ENCODE measurements at regions not wholly inside any gene's neighbourhood (a gene's known extent, or its start where the extent isn't known, plus 50 kb on each side); places are given as distances from the start of the nearest gene placed in this dataset.

DNA sequence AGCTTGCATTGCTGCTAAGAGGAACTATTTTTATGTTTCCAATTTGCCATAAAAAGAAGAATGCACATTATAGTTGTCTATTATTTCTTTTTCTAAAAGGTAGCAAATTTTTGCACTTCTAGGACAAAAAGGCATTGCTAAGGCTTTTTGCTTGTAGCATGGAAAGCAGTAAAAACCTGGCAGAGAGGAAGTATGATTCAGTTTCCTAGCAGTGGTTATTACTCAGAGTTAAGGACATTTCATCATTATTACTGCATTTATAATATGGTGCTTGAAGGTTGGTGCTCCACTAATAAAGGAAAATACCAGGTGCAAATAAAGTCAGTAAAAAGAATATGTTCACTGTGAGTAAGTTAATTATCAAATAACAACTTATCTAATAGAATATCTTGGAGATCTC, 179.8 kb upstream of the PLPPR1 start:
- Histone ChIP-seq H3K4me1 (ENCODE audit: control insufficient read depth in 3 of 3, insufficient read depth in 3 of 3, low read length in 3 of 3) (no peaks in the 10 kb centered on the region), H3K27me3 (ENCODE audit: control insufficient read depth in 3 of 3, insufficient read depth in 3 of 3, low read length in 3 of 3) (no peaks in the 10 kb centered on the region), H3K36me3 (ENCODE audit: control insufficient read depth in 3 of 3, insufficient read depth in 3 of 3, low read length in 3 of 3) (no peaks in the 10 kb centered on the region), H3K4me3 (ENCODE audit: low read length in 3 of 3) (no peak overlapping the region), H3K9me3 (ENCODE audit: control insufficient read depth in 3 of 3, low read length in 3 of 3) (no peaks in the 10 kb centered on the region), H3K9ac (ENCODE audit: low read depth in 1 of 3, low read length in 3 of 3) (no peak overlapping the region), H3K27ac (ENCODE audit: low read depth, low read length) (no peak overlapping the region)

DNA sequence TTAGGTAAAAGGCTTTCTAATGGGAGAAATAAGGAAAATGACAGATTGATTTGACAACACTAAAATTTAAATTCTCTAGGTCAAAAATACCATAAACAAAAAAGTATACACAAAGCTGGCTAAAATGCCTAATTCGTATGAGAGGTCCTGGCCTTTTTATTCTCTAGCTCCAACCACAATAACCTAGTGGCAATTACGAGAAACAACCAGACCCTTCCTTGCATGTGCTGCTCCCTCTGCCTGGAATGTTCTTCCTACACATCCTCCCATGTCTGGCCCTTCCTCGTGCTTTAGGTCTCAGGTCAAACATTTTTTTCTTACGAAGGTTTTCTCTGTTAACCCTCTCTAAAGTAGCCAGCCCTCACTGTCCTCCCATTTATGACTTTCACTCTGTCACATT, 176.4 kb upstream of the PLPPR1 start:
- no peaks in the 10 kb centered on the region for H3K4me1 ChIP-seq (ENCODE audit: control insufficient read depth in 3 of 3, insufficient read depth in 3 of 3, low read length in 3 of 3)
- no peaks in the 10 kb centered on the region for H3K9me3 ChIP-seq (ENCODE audit: control insufficient read depth in 3 of 3, low read length in 3 of 3)
- H3K27me3 ChIP-seq (ENCODE audit: control insufficient read depth in 3 of 3, insufficient read depth in 3 of 3, low read length in 3 of 3) = no peaks in the 10 kb centered on the region
- no peak overlapping the region for H3K27ac ChIP-seq (ENCODE audit: low read depth, low read length)
- no peak overlapping the region for H3K4me3 ChIP-seq (ENCODE audit: low read length in 3 of 3)
- no peak overlapping the region for H3K9ac ChIP-seq (ENCODE audit: low read depth in 1 of 3, low read length in 3 of 3)
- H3K36me3 ChIP-seq (ENCODE audit: control insufficient read depth in 3 of 3, insufficient read depth in 3 of 3, low read length in 3 of 3) = no peaks in the 10 kb centered on the region

DNA sequence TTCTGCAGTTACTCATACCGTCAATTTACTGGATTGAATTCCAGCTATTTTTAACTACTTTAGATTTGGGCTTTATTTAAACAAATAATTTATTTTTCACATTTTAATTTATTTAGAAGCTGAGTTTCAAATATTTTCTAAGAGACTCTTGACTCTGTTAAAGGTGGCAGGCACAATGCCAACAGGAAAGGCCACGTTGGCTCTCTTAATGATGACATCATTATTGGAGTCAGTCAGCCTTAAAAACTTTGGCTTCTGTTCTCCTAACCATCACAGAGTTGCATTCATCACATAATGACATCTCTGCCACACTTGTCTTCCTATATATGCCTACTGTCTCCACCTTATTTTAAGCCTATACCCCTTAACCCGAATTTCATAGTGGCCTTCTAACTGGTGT, 172.3 kb upstream of the PLPPR1 start:
- H3K36me3 ChIP-seq (ENCODE audit: control insufficient read depth in 3 of 3, insufficient read depth in 3 of 3, low read length in 3 of 3) = no peaks in the 10 kb centered on the region
- peaks cover 0 to 2% (median 0%) of the 10 kb centered on the region in 3 donors for H3K9me3 ChIP-seq (ENCODE audit: control insufficient read depth in 3 of 3, low read length in 3 of 3)
- H3K4me3 ChIP-seq (ENCODE audit: low read length in 3 of 3) = no peak overlapping the region
- H3K27me3 ChIP-seq (ENCODE audit: control insufficient read depth in 3 of 3, insufficient read depth in 3 of 3, low read length in 3 of 3) = no peaks in the 10 kb centered on the region
- H3K27ac ChIP-seq (ENCODE audit: low read depth, low read length) = no peak overlapping the region
- H3K4me1 ChIP-seq (ENCODE audit: control insufficient read depth in 3 of 3, insufficient read depth in 3 of 3, low read length in 3 of 3) = no peaks in the 10 kb centered on the region
- H3K9ac ChIP-seq (ENCODE audit: low read depth in 1 of 3, low read length in 3 of 3) = no peak overlapping the region

DNA sequence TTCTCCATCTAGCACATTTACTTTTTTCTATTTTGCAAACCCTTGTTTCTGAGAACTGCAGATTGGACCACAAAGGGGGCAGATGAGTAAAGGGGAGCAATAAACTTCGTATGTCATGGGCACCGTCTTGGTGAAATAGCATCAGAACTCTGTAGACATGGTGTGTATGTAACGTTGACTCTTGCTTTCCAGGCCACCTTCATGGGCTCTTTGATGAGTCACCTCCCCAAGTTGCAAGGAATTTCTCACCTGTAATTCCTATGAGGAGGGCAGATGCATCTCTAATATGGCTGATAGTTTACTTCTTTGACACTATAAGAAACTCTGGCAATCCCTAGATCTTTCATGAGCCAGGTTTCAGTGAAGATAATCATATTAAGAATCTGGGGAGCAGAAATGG, 163.4 kb upstream of the PLPPR1 start:
- no peaks in the 10 kb centered on the region for H3K27me3 ChIP-seq (ENCODE audit: control insufficient read depth in 3 of 3, insufficient read depth in 3 of 3, low read length in 3 of 3)
- H3K36me3 ChIP-seq (ENCODE audit: control insufficient read depth in 3 of 3, insufficient read depth in 3 of 3, low read length in 3 of 3) = no peaks in the 10 kb centered on the region
- no peak overlapping the region for H3K27ac ChIP-seq (ENCODE audit: low read depth, low read length)
- H3K9me3 ChIP-seq (ENCODE audit: control insufficient read depth in 3 of 3, low read length in 3 of 3) = peaks cover 0 to 2% (median 0%) of the 10 kb centered on the region in 3 donors
- no peak overlapping the region for H3K9ac ChIP-seq (ENCODE audit: low read depth in 1 of 3, low read length in 3 of 3)
- H3K4me3 ChIP-seq (ENCODE audit: low read length in 3 of 3) = no peak overlapping the region
- H3K4me1 ChIP-seq (ENCODE audit: control insufficient read depth in 3 of 3, insufficient read depth in 3 of 3, low read length in 3 of 3) = no peaks in the 10 kb centered on the region

DNA sequence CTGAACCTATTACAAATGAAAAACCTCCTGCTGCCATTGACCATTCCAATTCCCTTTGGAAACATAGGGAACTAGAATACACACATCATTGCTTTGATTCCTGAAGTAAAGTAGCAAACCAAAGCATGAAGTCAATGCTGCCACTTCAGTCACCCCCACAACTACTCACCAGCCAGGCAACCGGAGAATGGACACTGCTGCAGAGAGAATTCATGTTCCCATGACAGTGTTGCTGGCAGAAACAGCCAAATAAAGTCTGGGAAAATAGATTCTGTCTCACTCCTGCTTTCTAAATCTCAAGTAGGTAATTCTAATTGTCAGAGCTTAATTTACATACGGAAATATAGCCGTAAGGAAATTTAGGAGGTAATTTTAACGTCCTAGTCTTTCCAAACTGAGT, 162.9 kb upstream of the PLPPR1 start:
- Histone ChIP-seq H3K27ac (ENCODE audit: low read depth, low read length) (no peak overlapping the region), H3K9ac (ENCODE audit: low read depth in 1 of 3, low read length in 3 of 3) (no peak overlapping the region), H3K9me3 (ENCODE audit: control insufficient read depth in 3 of 3, low read length in 3 of 3) (no peaks in the 10 kb centered on the region), H3K36me3 (ENCODE audit: control insufficient read depth in 3 of 3, insufficient read depth in 3 of 3, low read length in 3 of 3) (no peaks in the 10 kb centered on the region), H3K4me1 (ENCODE audit: control insufficient read depth in 3 of 3, insufficient read depth in 3 of 3, low read length in 3 of 3) (no peaks in the 10 kb centered on the region), H3K27me3 (ENCODE audit: control insufficient read depth in 3 of 3, insufficient read depth in 3 of 3, low read length in 3 of 3) (no peaks in the 10 kb centered on the region), H3K4me3 (ENCODE audit: low read length in 3 of 3) (no peak overlapping the region)

DNA sequence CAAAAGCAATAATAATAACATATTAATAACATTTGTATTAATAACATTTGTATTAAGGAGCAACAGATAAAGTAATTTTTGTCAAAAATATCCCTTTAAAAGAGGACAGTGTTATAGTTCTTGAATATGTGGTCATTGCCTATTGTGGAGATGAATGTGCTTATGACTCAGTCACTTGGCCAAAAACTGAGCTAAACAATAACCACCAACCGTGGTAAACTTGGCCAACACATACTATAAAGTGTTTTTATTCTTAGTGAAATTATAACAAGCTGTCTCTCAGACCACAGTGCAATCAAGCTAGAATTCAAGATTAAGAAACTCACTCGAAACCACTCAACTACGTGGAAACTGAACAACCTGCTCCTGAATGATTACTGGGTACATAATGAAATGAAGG, 159.2 kb upstream of the PLPPR1 start:
- Histone ChIP-seq H3K27ac (ENCODE audit: low read depth, low read length) (no peak overlapping the region), H3K27me3 (ENCODE audit: control insufficient read depth in 3 of 3, insufficient read depth in 3 of 3, low read length in 3 of 3) (no peaks in the 10 kb centered on the region), H3K9me3 (ENCODE audit: control insufficient read depth in 3 of 3, low read length in 3 of 3) (no peaks in the 10 kb centered on the region), H3K4me1 (ENCODE audit: control insufficient read depth in 3 of 3, insufficient read depth in 3 of 3, low read length in 3 of 3) (no peaks in the 10 kb centered on the region), H3K9ac (ENCODE audit: low read depth in 1 of 3, low read length in 3 of 3) (no peak overlapping the region), H3K36me3 (ENCODE audit: control insufficient read depth in 3 of 3, insufficient read depth in 3 of 3, low read length in 3 of 3) (no peaks in the 10 kb centered on the region), H3K4me3 (ENCODE audit: low read length in 3 of 3) (no peak overlapping the region)

DNA sequence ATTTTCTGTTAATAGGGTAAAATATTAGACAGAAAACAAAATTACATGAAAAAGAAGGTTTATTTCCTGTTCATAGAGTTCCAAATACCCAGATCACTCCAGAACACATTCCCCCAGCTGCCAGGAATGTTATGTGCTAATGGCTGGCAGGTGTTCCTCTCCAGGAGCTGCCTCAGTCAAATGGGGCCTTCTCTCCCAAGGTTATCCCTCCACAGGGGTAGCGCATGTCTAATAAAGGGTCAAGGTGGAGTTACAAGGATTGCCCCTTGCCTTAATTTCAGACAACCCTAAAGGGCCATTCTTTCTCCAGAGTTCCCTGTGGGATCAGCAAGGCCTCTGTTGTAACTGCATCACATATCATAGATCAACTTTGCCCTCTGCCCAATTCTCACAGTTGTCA, 148.6 kb upstream of the PLPPR1 start:
- H3K27me3 ChIP-seq (ENCODE audit: control insufficient read depth in 3 of 3, insufficient read depth in 3 of 3, low read length in 3 of 3) = no peaks in the 10 kb centered on the region
- no peak overlapping the region for H3K9ac ChIP-seq (ENCODE audit: low read depth in 1 of 3, low read length in 3 of 3)
- H3K4me1 ChIP-seq (ENCODE audit: control insufficient read depth in 3 of 3, insufficient read depth in 3 of 3, low read length in 3 of 3) = no peaks in the 10 kb centered on the region
- no peak overlapping the region for H3K4me3 ChIP-seq (ENCODE audit: low read length in 3 of 3)
- no peaks in the 10 kb centered on the region for H3K36me3 ChIP-seq (ENCODE audit: control insufficient read depth in 3 of 3, insufficient read depth in 3 of 3, low read length in 3 of 3)
- no peaks in the 10 kb centered on the region for H3K9me3 ChIP-seq (ENCODE audit: control insufficient read depth in 3 of 3, low read length in 3 of 3)
- H3K27ac ChIP-seq (ENCODE audit: low read depth, low read length) = no peak overlapping the region

DNA sequence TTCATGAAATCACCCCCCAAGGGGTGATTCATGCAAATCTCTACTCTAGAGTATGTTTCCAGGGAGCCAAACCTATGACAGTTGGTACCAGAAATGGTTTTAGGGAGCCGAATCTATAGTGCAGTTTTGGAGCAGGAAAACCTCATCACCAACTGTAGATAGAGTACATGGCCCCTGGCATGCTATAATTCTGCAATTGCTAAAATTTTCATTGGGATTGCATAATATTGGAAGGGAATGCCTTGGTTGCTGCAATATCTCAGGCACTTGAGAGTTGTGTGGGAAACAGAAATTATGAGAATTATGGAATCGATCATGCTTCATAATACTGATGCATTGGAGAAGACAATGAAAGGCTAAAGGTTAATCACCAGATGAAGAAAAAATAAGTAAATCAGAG, 148.2 kb upstream of the PLPPR1 start:
- no peak overlapping the region for H3K9ac ChIP-seq (ENCODE audit: low read depth in 1 of 3, low read length in 3 of 3)
- no peaks in the 10 kb centered on the region for H3K27me3 ChIP-seq (ENCODE audit: control insufficient read depth in 3 of 3, insufficient read depth in 3 of 3, low read length in 3 of 3)

DNA sequence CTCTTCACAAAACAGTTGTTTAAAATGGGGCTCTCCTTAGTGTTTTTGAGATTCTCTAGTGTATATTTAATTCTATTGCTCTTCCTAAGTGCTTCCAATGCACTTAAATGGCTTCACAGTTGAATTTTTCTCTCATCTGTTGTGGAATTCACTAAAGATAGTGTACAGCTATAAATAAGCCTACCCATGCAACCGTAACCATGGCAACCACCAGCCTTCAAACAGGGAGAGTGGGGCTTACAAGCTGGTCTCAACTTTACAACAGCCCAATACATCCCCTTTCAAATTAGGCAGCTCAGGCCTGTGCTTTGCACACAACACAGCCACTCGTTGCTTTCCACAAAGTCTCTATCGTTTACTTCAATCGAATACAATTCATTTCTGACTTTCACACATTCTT, 144.0 kb upstream of the PLPPR1 start:
- no peak overlapping the region for H3K27ac ChIP-seq (ENCODE audit: low read depth, low read length)
- H3K4me3 ChIP-seq (ENCODE audit: low read length in 3 of 3) = no peak overlapping the region
- H3K4me1 ChIP-seq (ENCODE audit: control insufficient read depth in 3 of 3, insufficient read depth in 3 of 3, low read length in 3 of 3) = no peaks in the 10 kb centered on the region
- H3K9ac ChIP-seq (ENCODE audit: low read depth in 1 of 3, low read length in 3 of 3) = no peak overlapping the region
- H3K36me3 ChIP-seq (ENCODE audit: control insufficient read depth in 3 of 3, insufficient read depth in 3 of 3, low read length in 3 of 3) = no peaks in the 10 kb centered on the region
- no peaks in the 10 kb centered on the region for H3K9me3 ChIP-seq (ENCODE audit: control insufficient read depth in 3 of 3, low read length in 3 of 3)
- no peaks in the 10 kb centered on the region for H3K27me3 ChIP-seq (ENCODE audit: control insufficient read depth in 3 of 3, insufficient read depth in 3 of 3, low read length in 3 of 3)

More for the DNA sequence above, 148.2 kb upstream of the PLPPR1 start:
- H3K36me3 ChIP-seq (ENCODE audit: control insufficient read depth in 3 of 3, insufficient read depth in 3 of 3, low read length in 3 of 3) = no peaks in the 10 kb centered on the region
- no peak overlapping the region for H3K4me3 ChIP-seq (ENCODE audit: low read length in 3 of 3)
- no peaks in the 10 kb centered on the region for H3K9me3 ChIP-seq (ENCODE audit: control insufficient read depth in 3 of 3, low read length in 3 of 3)
- H3K27ac ChIP-seq (ENCODE audit: low read depth, low read length) = no peak overlapping the region
- H3K4me1 ChIP-seq (ENCODE audit: control insufficient read depth in 3 of 3, insufficient read depth in 3 of 3, low read length in 3 of 3) = no peaks in the 10 kb centered on the region

DNA sequence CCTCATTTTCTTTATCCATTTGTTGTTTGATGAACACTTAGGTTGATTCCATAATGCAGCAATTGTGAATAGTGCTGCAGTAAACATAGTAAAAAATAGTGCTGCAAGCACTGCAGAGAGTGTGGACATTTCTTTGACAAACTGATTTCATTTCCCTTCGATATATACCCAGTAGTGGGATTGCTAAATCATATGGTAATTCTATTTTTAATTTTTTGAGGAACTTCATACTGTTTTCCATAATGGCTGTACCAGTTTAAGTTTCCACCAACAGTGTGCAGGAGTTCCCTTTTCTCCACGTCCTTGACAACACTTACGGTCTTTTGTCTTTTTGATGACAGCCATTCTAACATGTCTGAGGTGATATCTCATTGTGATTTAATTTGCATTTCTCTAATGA, 138.2 kb upstream of the PLPPR1 start:
- H3K36me3 ChIP-seq (ENCODE audit: control insufficient read depth in 3 of 3, insufficient read depth in 3 of 3, low read length in 3 of 3) = no peaks in the 10 kb centered on the region
- H3K27ac ChIP-seq (ENCODE audit: low read depth, low read length) = no peak overlapping the region
- no peaks in the 10 kb centered on the region for H3K4me1 ChIP-seq (ENCODE audit: control insufficient read depth in 3 of 3, insufficient read depth in 3 of 3, low read length in 3 of 3)
- no peaks in the 10 kb centered on the region for H3K9me3 ChIP-seq (ENCODE audit: control insufficient read depth in 3 of 3, low read length in 3 of 3)
- no peak overlapping the region for H3K4me3 ChIP-seq (ENCODE audit: low read length in 3 of 3)
- H3K27me3 ChIP-seq (ENCODE audit: control insufficient read depth in 3 of 3, insufficient read depth in 3 of 3, low read length in 3 of 3) = no peaks in the 10 kb centered on the region
- H3K9ac ChIP-seq (ENCODE audit: low read depth in 1 of 3, low read length in 3 of 3) = no peak overlapping the region

DNA sequence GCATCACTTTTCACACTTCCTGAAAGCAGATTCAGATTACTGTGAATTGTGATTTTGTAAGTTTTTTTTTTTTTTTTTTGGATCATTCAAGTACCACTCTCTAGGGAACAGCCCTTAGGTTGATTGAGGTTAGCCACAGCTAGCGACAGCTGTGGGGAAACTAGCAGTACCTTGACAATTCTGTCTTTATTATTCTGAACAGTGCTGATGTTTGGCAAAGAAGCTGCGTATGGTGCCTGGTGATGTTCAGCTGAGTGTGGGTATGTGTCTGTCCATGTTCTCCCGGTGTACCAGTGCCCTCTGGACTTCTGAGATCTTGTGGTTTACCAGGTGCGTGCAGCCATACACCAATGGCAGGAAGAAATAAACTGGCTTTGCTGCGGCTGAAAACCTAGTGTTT, 117.3 kb upstream of the PLPPR1 start:
- Histone ChIP-seq H3K9me3 (ENCODE audit: control insufficient read depth in 3 of 3, low read length in 3 of 3) (no peaks in the 10 kb centered on the region), H3K4me1 (ENCODE audit: control insufficient read depth in 3 of 3, insufficient read depth in 3 of 3, low read length in 3 of 3) (no peaks in the 10 kb centered on the region), H3K36me3 (ENCODE audit: control insufficient read depth in 3 of 3, insufficient read depth in 3 of 3, low read length in 3 of 3) (no peaks in the 10 kb centered on the region), H3K27me3 (ENCODE audit: control insufficient read depth in 3 of 3, insufficient read depth in 3 of 3, low read length in 3 of 3) (no peaks in the 10 kb centered on the region), H3K9ac (ENCODE audit: low read depth in 1 of 3, low read length in 3 of 3) (no peak overlapping the region), H3K27ac (ENCODE audit: low read depth, low read length) (no peak overlapping the region), H3K4me3 (ENCODE audit: low read length in 3 of 3) (no peak overlapping the region)
